OCI-LY7 (cell line): ENCODE measurements at regions not wholly inside any gene's neighbourhood (a gene's known extent, or its start where the extent isn't known, plus 50 kb on each side); places are given as distances from the start of the nearest gene placed in this dataset.

Experiments used
- BruUV-seq: library from RNA; stranded (reverse); fragments of 400-500 nt; replicated peaks from 2 replicates; lab custom pipeline; 2021; lab: Mats Ljungman, UMichigan
- CTCF ChIA-PET: fragments of 300-600 bp; sonication (Branson Sonifier 250); formaldehyde crosslinking; loops from one replicate; lab custom pipeline; 2022; ENCODE audit warnings: antibody characterized with exemption; ENCODE audit not compliant: unreplicated experiment; lab: Charles Lee
- POLR2A ChIA-PET: fragments of 300-600 bp; sonication (Branson Sonifier 250); formaldehyde crosslinking; loops from one replicate; lab custom pipeline; 2022; ENCODE audit warnings: antibody characterized with exemption; lab: Charles Lee
- DNase-seq: peaks from one replicate; pipeline ENCODE4 v3.0.0-alpha.2; 2015; ENCODE audit warnings: low spot score
- H2AFZ ChIP-seq: fragments of 200-600 bp; sonication (generic), shearing (Covaris generic); 2 replicates; pipeline ENCODE4 v1.6.1; 2014; ENCODE audit warnings: mild to moderate bottlenecking, antibody characterized with exemption, low read length, moderate library complexity
- H3K27ac ChIP-seq: fragments of 200-600 bp; sonication (generic); 2 replicates; pipeline ENCODE4 v1.5.1; 2014; ENCODE audit warnings: mixed run types, low read depth, mild to moderate bottlenecking, moderate library complexity, low read length, inconsistent platforms; ENCODE audit not compliant: poor library complexity, severe bottlenecking
- H3K36me3 ChIP-seq: fragments of 200-600 bp; sonication (generic); 2 replicates; pipeline ENCODE4 v1.6.1; 2014; ENCODE audit warnings: mild to moderate bottlenecking, antibody characterized with exemption, low read length, moderate library complexity, mixed read lengths; ENCODE audit not compliant: insufficient read depth
- H3K4me1 ChIP-seq: fragments of 200-600 bp; sonication (generic); 2 replicates; pipeline ENCODE4 v1.5.1; 2014; ENCODE audit warnings: mild to moderate bottlenecking, low read length; ENCODE audit not compliant: insufficient read depth, poor library complexity, severe bottlenecking
- H3K4me2 ChIP-seq: fragments of 200-600 bp; sonication (generic); 2 replicates; pipeline ENCODE4 v1.6.1; 2014; ENCODE audit warnings: mild to moderate bottlenecking, low read length
- H3K4me3 ChIP-seq: fragments of 200-600 bp; sonication (generic); 2 replicates; pipeline ENCODE4 v1.5.1; 2014; ENCODE audit warnings: mild to moderate bottlenecking, low read depth, low read length; ENCODE audit not compliant: poor library complexity, severe bottlenecking
- H3K79me2 ChIP-seq: fragments of 200-600 bp; sonication (generic); 2 replicates; pipeline ENCODE4 v1.6.1; 2016; ENCODE audit warnings: low read depth, mild to moderate bottlenecking, low read length, moderate library complexity, mixed read lengths; ENCODE audit not compliant: insufficient read depth
- H3K9me2 ChIP-seq: fragments of 200-600 bp; sonication (generic); 2 replicates; pipeline ENCODE4 v1.6.1; 2016; ENCODE audit warnings: mild to moderate bottlenecking, low read length, mixed read lengths; ENCODE audit not compliant: insufficient read depth
- H3K9me3 ChIP-seq: fragments of 200-600 bp; sonication (generic); 2 replicates; pipeline ENCODE4 v1.6.1; 2014; ENCODE audit warnings: mild to moderate bottlenecking, mixed run types, low read length, mixed read lengths
- H4K20me1 ChIP-seq: fragments of 200-600 bp; sonication (generic); 2 replicates; pipeline ENCODE4 v1.6.1; 2014; ENCODE audit warnings: mild to moderate bottlenecking, antibody characterized with exemption, low read length, moderate library complexity, mixed read lengths; ENCODE audit not compliant: insufficient read depth
- EZH2phosphoT487 ChIP-seq: fragments of 200-600 bp; sonication (generic); IDR thresholded peaks from 2 replicates; pipeline ENCODE4 v1.6.1; 2018; ENCODE audit warnings: low read depth, borderline replicate concordance, mild to moderate bottlenecking, mixed run types, antibody characterized with exemption, low read length, moderate library complexity, mixed read lengths
- intact Hi-C: fragments of 100-400 bp; cut with micrococcal nuclease; formaldehyde crosslinking; loops from one replicate; pipeline ENCODE4 v1.10.0; 2022; ENCODE audit not compliant: unreplicated experiment
- TF ChIP-seq, protein P1 (sequence below): fragments of 200-600 bp; sonication (generic); conservative IDR thresholded peaks from 2 replicates; pipeline ENCODE4 v1.5.1; 2014; ENCODE audit warnings: mild to moderate bottlenecking, antibody characterized with exemption, low read length, moderate library complexity, mixed read lengths

DNA sequence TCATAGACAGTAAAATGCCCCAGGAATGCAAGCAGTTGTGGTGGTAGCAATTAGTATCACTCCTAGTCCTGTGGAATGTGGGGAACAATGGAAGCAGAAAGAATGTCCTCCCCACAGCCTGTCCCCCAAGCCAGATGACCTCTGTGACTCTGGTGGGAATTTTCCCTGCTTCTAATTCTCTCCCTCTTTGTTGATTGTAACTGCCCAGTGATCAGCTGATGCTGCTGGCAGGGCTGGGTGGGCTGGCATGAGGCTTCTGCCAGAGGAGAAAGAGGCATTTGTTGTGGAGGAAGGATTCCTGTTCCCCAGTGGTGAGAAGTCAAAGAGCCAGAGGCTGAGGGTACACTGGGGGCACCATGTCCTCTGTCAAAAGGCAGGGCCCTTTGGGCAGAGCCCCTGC, 116.7 kb upstream of the NCAM1 start:
- ChIA-PET CTCF (no interaction called here), POLR2A (no interaction called here)
- no peaks in the 10 kb centered on the region for H4K20me1 ChIP-seq
- TF ChIP-seq, protein P1, sequence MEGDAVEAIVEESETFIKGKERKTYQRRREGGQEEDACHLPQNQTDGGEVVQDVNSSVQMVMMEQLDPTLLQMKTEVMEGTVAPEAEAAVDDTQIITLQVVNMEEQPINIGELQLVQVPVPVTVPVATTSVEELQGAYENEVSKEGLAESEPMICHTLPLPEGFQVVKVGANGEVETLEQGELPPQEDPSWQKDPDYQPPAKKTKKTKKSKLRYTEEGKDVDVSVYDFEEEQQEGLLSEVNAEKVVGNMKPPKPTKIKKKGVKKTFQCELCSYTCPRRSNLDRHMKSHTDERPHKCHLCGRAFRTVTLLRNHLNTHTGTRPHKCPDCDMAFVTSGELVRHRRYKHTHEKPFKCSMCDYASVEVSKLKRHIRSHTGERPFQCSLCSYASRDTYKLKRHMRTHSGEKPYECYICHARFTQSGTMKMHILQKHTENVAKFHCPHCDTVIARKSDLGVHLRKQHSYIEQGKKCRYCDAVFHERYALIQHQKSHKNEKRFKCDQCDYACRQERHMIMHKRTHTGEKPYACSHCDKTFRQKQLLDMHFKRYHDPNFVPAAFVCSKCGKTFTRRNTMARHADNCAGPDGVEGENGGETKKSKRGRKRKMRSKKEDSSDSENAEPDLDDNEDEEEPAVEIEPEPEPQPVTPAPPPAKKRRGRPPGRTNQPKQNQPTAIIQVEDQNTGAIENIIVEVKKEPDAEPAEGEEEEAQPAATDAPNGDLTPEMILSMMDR: no peak
- TF ChIP-seq EZH2phosphoT487: no peak
- H3K9me2 ChIP-seq: no peaks in the 10 kb centered on the region
- DNase-seq: no peak
- H3K4me1 ChIP-seq: no peaks in the 10 kb centered on the region
- H2AFZ ChIP-seq: no peak overlapping the region
- no TSS peak for BruUV-seq
- H3K4me2 ChIP-seq: no peak overlapping the region
- intact Hi-C loops: no loop called here
- no peak overlapping the region for H3K4me3 ChIP-seq
- no peaks in the 10 kb centered on the region for H3K36me3 ChIP-seq
- no peak overlapping the region for H3K27ac ChIP-seq
- no peaks in the 10 kb centered on the region for H3K79me2 ChIP-seq
- no peaks in the 10 kb centered on the region for H3K9me3 ChIP-seq

DNA sequence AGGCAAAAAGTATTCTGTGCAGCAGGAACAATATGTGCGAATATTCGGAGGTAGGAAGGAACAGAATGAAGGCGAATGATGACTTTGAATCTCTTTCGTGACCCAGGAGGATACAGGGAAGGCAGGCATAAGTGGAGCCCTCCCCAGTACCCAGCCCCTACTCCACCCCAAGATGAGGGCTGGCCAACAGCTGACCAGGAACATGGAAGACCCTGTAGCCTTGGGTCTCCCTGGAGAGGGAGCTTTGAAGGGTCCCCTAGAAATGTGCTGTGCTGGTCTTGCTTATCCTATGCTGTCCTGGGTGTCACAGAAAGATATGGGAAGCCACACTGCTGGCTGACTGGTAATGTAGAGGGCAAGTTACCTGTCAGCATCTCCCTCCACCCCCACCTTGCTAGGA, 113.7 kb upstream of the NCAM1 start:
- Histone ChIP-seq H3K9me2 (no peaks in the 10 kb centered on the region), H3K9me3 (no peaks in the 10 kb centered on the region), H3K4me2 (no peak overlapping the region), H2AFZ (no peak overlapping the region), H3K79me2 (no peaks in the 10 kb centered on the region), H4K20me1 (no peaks in the 10 kb centered on the region), H3K4me1 (no peaks in the 10 kb centered on the region), H3K27ac (no peak overlapping the region), H3K4me3 (no peak overlapping the region), H3K36me3 (no peaks in the 10 kb centered on the region)
- no TSS peak for BruUV-seq
- CTCF ChIA-PET: no interaction called here
- POLR2A ChIA-PET: no interaction called here
- intact Hi-C loops: no loop called here
- TF ChIP-seq, protein P1: no peak
- no peak for TF ChIP-seq EZH2phosphoT487
- no peak for DNase-seq

DNA sequence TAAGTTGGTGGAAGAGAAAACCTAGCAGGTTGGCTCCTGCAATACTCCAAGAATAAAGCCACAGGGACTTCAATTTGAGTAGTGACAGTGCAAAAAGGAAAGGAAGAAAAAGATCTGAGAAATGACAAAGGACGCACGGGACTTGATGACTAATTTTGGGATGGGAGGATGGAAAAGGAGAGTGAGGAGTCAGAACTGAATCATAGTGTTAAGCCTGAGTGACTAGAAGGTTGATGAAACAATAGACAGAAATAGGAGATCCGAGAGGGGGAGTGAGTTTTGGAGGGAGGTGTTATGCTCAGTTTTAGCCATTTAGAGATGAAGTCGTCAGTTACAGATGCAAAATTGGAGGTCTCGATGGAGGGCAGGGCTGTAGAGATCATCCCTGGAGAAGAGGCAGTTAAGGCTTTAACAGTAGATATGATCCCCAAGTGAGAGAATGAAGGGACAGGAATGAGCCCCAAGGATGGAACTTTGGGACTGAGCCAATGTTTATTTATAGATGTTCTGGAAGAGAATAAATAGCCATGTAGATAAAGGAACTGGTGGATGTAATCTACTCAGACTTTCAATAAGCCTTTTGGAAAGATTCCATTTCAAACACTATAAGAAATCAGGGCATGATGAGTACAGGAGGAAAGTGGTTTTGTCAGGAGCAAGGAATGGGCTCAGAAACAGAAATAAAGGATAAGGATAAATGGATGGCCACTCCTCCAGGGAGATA, 108.9 kb upstream of the NCAM1 start:
- CTCF ChIA-PET: no interaction called here

More for the DNA sequence above, 108.9 kb upstream of the NCAM1 start:
- Histone ChIP-seq H4K20me1 (no peaks in the 10 kb centered on the region), H3K79me2 (no peaks in the 10 kb centered on the region), H3K9me2 (no peaks in the 10 kb centered on the region), H3K4me1 (no peaks in the 10 kb centered on the region), H2AFZ (no peak overlapping the region), H3K9me3 (no peaks in the 10 kb centered on the region), H3K4me3 (no peak overlapping the region), H3K4me2 (no peak overlapping the region), H3K27ac (no peak overlapping the region), H3K36me3 (no peaks in the 10 kb centered on the region)
- intact Hi-C loops: no loop called here
- POLR2A ChIA-PET: no interaction called here
- BruUV-seq: no TSS peak
- DNase-seq: no peak
- TF ChIP-seq EZH2phosphoT487: no peak
- TF ChIP-seq, protein P1: no peak
